IMR-90 (cell line): ENCODE measurements at regions not wholly inside any gene's neighbourhood (a gene's known extent, or its start where the extent isn't known, plus 50 kb on each side); places are given as distances from the start of the nearest gene placed in this dataset.

Experiments used
- ATAC-seq: fragments of 200-7000 bp; cut with Tn5 transposase; 2 replicates; pipeline ENCODE4 v1.9.1; 2020; ENCODE audit warnings: low read depth, mild to moderate bottlenecking, moderate library complexity
- BruUV-seq: library from RNA; stranded (reverse); fragments of 400-500 nt; replicated peaks from 2 replicates; lab custom pipeline; 2021; lab: Mats Ljungman, UMichigan
- CTCF ChIA-PET: fragments of 300-600 bp; formaldehyde crosslinking; extraction: SDS; loops from one replicate; lab custom pipeline; 2021; ENCODE audit warnings: antibody characterized with exemption; lab: Yijun Ruan, JAX
- POLR2A ChIA-PET: fragments of 300-600 bp; sonication (Branson Sonifier 250); formaldehyde crosslinking; loops from one replicate; lab custom pipeline; 2022; ENCODE audit warnings: antibody characterized with exemption; ENCODE audit not compliant: unreplicated experiment; lab: Charles Lee
- DNase-seq: peaks from one replicate; pipeline ENCODE4 v3.0.0; 2013
- H2AFZ ChIP-seq: replicated peaks from 2 replicates; pipeline ENCODE3; 2013; ENCODE audit warnings: low read length, mild to moderate bottlenecking; ENCODE audit not compliant: poor library complexity
- H2AK5ac ChIP-seq: 2 replicates; pipeline ENCODE4 v1.6.1; 2013; ENCODE audit warnings: low read depth, low read length, inconsistent platforms
- H2AK9ac ChIP-seq: replicated peaks from 2 replicates; pipeline ENCODE3; 2013; ENCODE audit warnings: mild to moderate bottlenecking, low read depth, low read length, moderate library complexity; ENCODE audit not compliant: poor library complexity
- H2BK120ac ChIP-seq: 2 replicates; pipeline ENCODE4 v1.6.1; 2013; ENCODE audit warnings: low read depth, low read length, inconsistent platforms
- H2BK15ac ChIP-seq: 3 replicates; pipeline ENCODE4 v1.6.1; 2013; ENCODE audit warnings: low read depth, low read length, inconsistent platforms
- H2BK20ac ChIP-seq: 2 replicates; pipeline ENCODE4 v1.6.1; 2013; ENCODE audit warnings: low read depth, mild to moderate bottlenecking, inconsistent platforms, low read length, moderate library complexity
- H2BK5ac ChIP-seq: 2 replicates; pipeline ENCODE4 v1.6.1; 2013; ENCODE audit warnings: mild to moderate bottlenecking, low read depth, low read length, inconsistent platforms; ENCODE audit not compliant: poor library complexity, severe bottlenecking
- H3K14ac ChIP-seq: replicated peaks from 2 replicates; pipeline ENCODE4 v1.6.1; 2013; ENCODE audit warnings: low read depth, low read length, inconsistent platforms
- H3K18ac ChIP-seq: 2 replicates; pipeline ENCODE4 v1.6.1; 2013; ENCODE audit warnings: low read depth, low read length, control low read depth
- H3K23ac ChIP-seq: 2 replicates; pipeline ENCODE4 v1.6.1; 2013; ENCODE audit warnings: low read depth, low read length, inconsistent platforms
- H3K27ac ChIP-seq: 2 replicates; pipeline ENCODE4 v1.5.1; 2013; ENCODE audit warnings: mild to moderate bottlenecking, control low read depth, low read length; ENCODE audit not compliant: insufficient read depth
- H3K27me3 ChIP-seq: 2 replicates; pipeline ENCODE4 v1.6.1; 2013; ENCODE audit warnings: low read length; ENCODE audit not compliant: control insufficient read depth, insufficient read depth
- H3K36me3 ChIP-seq: 2 replicates; pipeline ENCODE4 v1.6.1; 2013; ENCODE audit warnings: low read length, mixed read lengths; ENCODE audit not compliant: control insufficient read depth, insufficient read depth
- H3K4ac ChIP-seq: 2 replicates; pipeline ENCODE4 v1.6.1; 2013; ENCODE audit warnings: low read depth, low read length, inconsistent platforms
- H3K4me1 ChIP-seq: 2 replicates; pipeline ENCODE4 v1.6.1; 2013; ENCODE audit warnings: low read length, mixed read lengths; ENCODE audit not compliant: control insufficient read depth, insufficient read depth
- H3K4me2 ChIP-seq: 2 replicates; pipeline ENCODE4 v1.6.1; 2013; ENCODE audit warnings: low read depth, mild to moderate bottlenecking, control low read depth, low read length, moderate library complexity
- H3K4me3 ChIP-seq: 2 replicates; pipeline ENCODE4 v1.5.1; 2013; ENCODE audit warnings: low read depth, mild to moderate bottlenecking, control low read depth, low read length, moderate library complexity; ENCODE audit not compliant: insufficient read depth
- H3K56ac ChIP-seq: 2 replicates; pipeline ENCODE4 v1.6.1; 2013; ENCODE audit warnings: low read length, inconsistent platforms; ENCODE audit not compliant: insufficient read depth; ENCODE audit errors: extremely low read depth
- H3K79me1 ChIP-seq, 2 experiments: 2 replicates each; pipeline ENCODE4 v1.6.1; 2013; ENCODE audit warnings: low read length in 2 of 2, inconsistent platforms in 1 of 2, low read depth in 1 of 2
- H3K9ac ChIP-seq: 2 replicates; pipeline ENCODE4 v1.6.1; 2013; ENCODE audit warnings: low read depth, low read length, control low read depth
- H3K9me1 ChIP-seq: 2 replicates; pipeline ENCODE4 v1.6.1; 2013; ENCODE audit warnings: low read length, inconsistent platforms; ENCODE audit not compliant: insufficient read depth
- H3K9me3 ChIP-seq: 2 replicates; pipeline ENCODE4 v1.6.1; 2013; ENCODE audit warnings: low read length; ENCODE audit not compliant: control insufficient read depth, insufficient read depth
- H4K20me1 ChIP-seq: 2 replicates; pipeline ENCODE4 v1.6.1; 2013; ENCODE audit warnings: low read length, inconsistent platforms; ENCODE audit not compliant: insufficient read depth
- H4K5ac ChIP-seq: 2 replicates; pipeline ENCODE4 v1.6.1; 2013; ENCODE audit warnings: mild to moderate bottlenecking, low read depth, low read length, control low read depth
- H4K8ac ChIP-seq, 2 experiments: 2 replicates each; pipeline ENCODE4 v1.6.1; 2013; ENCODE audit warnings: low read depth in 2 of 2, low read length in 2 of 2, control low read depth in 1 of 2, inconsistent platforms in 1 of 2
- H4K91ac ChIP-seq: 2 replicates; pipeline ENCODE4 v1.6.1; 2013; ENCODE audit warnings: low read depth, low read length, inconsistent platforms; ENCODE audit not compliant: insufficient read depth
- BHLHE40 ChIP-seq: fragments of 150-350 bp; IDR thresholded peaks from 2 replicates; pipeline ENCODE4 v1.6.1; 2016; ENCODE audit warnings: mild to moderate bottlenecking, low read depth, low read length
- CEBPB ChIP-seq: IDR thresholded peaks from 2 replicates; pipeline ENCODE4 v1.6.1; 2012; ENCODE audit warnings: low read depth, low read length, improper control_type of control experiment
- CTCF ChIP-seq: conservative IDR thresholded peaks from 2 replicates; pipeline ENCODE4 v1.5.1; 2012; ENCODE audit warnings: mild to moderate bottlenecking, low read depth, low read length, improper control_type of control experiment
- ELK1 ChIP-seq: fragments of 150-350 bp; IDR thresholded peaks from 2 replicates; pipeline ENCODE4 v1.6.1; 2016; ENCODE audit warnings: low read depth, mild to moderate bottlenecking, low read length, moderate library complexity, borderline replicate concordance
- FOS ChIP-seq: fragments of 150-350 bp; IDR thresholded peaks from 2 replicates; pipeline ENCODE4 v1.6.1; 2016; ENCODE audit warnings: low read depth, low read length
- MAFK ChIP-seq: IDR thresholded peaks from 2 replicates; pipeline ENCODE4 v1.6.1; 2012; ENCODE audit warnings: low read depth, low read length, improper control_type of control experiment
- MAZ ChIP-seq: IDR thresholded peaks from 2 replicates; pipeline ENCODE4 v1.6.1; 2012; ENCODE audit warnings: low read depth, mild to moderate bottlenecking, low read length, improper control_type of control experiment, moderate library complexity, borderline replicate concordance
- NFE2L2 ChIP-seq: fragments of 150-350 bp; IDR thresholded peaks from 2 replicates; pipeline ENCODE4 v1.6.1; 2016; ENCODE audit warnings: low read depth, mild to moderate bottlenecking, low read length
- RAD21 ChIP-seq: IDR thresholded peaks from 2 replicates; pipeline ENCODE4 v1.6.1; 2012; ENCODE audit warnings: low read length, improper control_type of control experiment
- RCOR1 ChIP-seq: IDR thresholded peaks from 2 replicates; pipeline ENCODE4 v1.6.1; 2012; ENCODE audit warnings: mild to moderate bottlenecking, low read length, improper control_type of control experiment; ENCODE audit not compliant: insufficient replicate concordance
- RFX5 ChIP-seq: IDR thresholded peaks from 2 replicates; pipeline ENCODE4 v1.8.0; 2012; ENCODE audit warnings: low read depth, mild to moderate bottlenecking, low read length, moderate library complexity
- USF2 ChIP-seq: fragments of 150-350 bp; IDR thresholded peaks from 2 replicates; pipeline ENCODE4 v1.6.1; 2017; ENCODE audit warnings: mild to moderate bottlenecking, antibody characterized with exemption, low read length, low read depth
- whole genome bisulfite sequencing, 2 experiments: methylation state at CpG; one replicate each; pipeline versions ENCODE4 v1.1.5 to v1.1.7; 2013; ENCODE audit warnings: missing lambda C conversion rate in 2 of 2; ENCODE audit not compliant: insufficient read length in 1 of 2; ENCODE audit errors: extremely low coverage in 2 of 2; 5-methylcytosine and 5-hydroxymethylcytosine counted together
- dilution Hi-C: fragments of 300-500 bp; cut with HindIII; formaldehyde crosslinking; loops from one replicate; pipeline ENCODE4 v1.14.3; 2018; ENCODE audit warnings: low sequenced_read_pairs; ENCODE audit not compliant: unreplicated experiment
- in situ Hi-C: fragments of 300-500 bp; cut with MboI; formaldehyde crosslinking; loops from 3 replicates; pipeline ENCODE4 v1.14.3; 2019; ENCODE audit warnings: low sequenced_read_pairs, inconsistent platforms, mixed read lengths
- intact Hi-C: fragments of 100-400 bp; cut with micrococcal nuclease; formaldehyde crosslinking; loops from 2 replicates; pipeline ENCODE4 v1.10.0; 2022

GRCh38 chr3:106446271-106446670 is 577.5 kb upstream of the CBLB start:
- Histone ChIP-seq H4K91ac (no peak overlapping the region), H2AK9ac (no peak overlapping the region), H4K8ac (no peak overlapping the region), H3K18ac (no peak overlapping the region), H3K14ac (no peak overlapping the region), H3K9ac (no peak overlapping the region), H3K4me2 (no peak overlapping the region), H2BK120ac (no peak overlapping the region), H2BK5ac (no peak overlapping the region), H3K4ac (no peak overlapping the region), H3K56ac (no peak overlapping the region), H3K23ac (no peak overlapping the region), H3K27me3 (no peaks in the 10 kb centered on the region), H3K4me3 (no peak overlapping the region), H3K9me1 (no peaks in the 10 kb centered on the region), H2BK20ac (no peak overlapping the region), H4K20me1 (no peaks in the 10 kb centered on the region), H2AFZ (no peak overlapping the region), H2BK15ac (no peak overlapping the region), H3K36me3 (no peaks in the 10 kb centered on the region), H3K79me1 (no peaks in the 10 kb centered on the region), H3K27ac (no peak overlapping the region), H4K5ac (no peak overlapping the region), H3K9me3 (no peaks in the 10 kb centered on the region), H2AK5ac (no peak overlapping the region), H3K4me1 (no peaks in the 10 kb centered on the region)
- DNase-seq: no peak
- no TSS peak for BruUV-seq
- ChIA-PET CTCF (no interaction called here), POLR2A (no interaction called here)
- no CpG with 5 or more reads among the region's 4 CpGs for WGBS, 2 experiments
- TF ChIP-seq BHLHE40 (no peak), RAD21 (no peak), RFX5 (no peak), MAFK (no peak), ELK1 (no peak), CEBPB (no peak), RCOR1 (no peak), CTCF (no peak), MAZ (no peak), FOS (no peak), NFE2L2 (no peak), USF2 (no peak)
- dilution Hi-C loops: no loop called here
- in situ Hi-C loops: no loop called here
- intact Hi-C loops: no loop called here
- no peak for ATAC-seq
